Osteoblast (primary cell): ENCODE measurements at regions not wholly inside any gene's neighbourhood (a gene's known extent, or its start where the extent isn't known, plus 50 kb on each side); places are given as distances from the start of the nearest gene placed in this dataset.

ENCODE experiments used
- DNase-seq: peaks from one replicate; pipeline ENCODE4 v3.0.0; 2011; ENCODE audit warnings: low spot score, mixed read lengths; ENCODE audit not compliant: insufficient read length; ENCODE audit errors: missing footprints
- H2AFZ ChIP-seq: 2 replicates; pipeline ENCODE4 v1.6.0; 2011; ENCODE audit warnings: mild to moderate bottlenecking, low read length
- H3K27ac ChIP-seq: 2 replicates; pipeline ENCODE4 v1.5.1; 2011; ENCODE audit warnings: mild to moderate bottlenecking, low read depth, low read length, moderate library complexity
- H3K27me3 ChIP-seq: 2 replicates; pipeline ENCODE4 v1.6.0; 2012; ENCODE audit warnings: mild to moderate bottlenecking, control low read depth, inconsistent platforms, low read length, moderate library complexity; ENCODE audit not compliant: insufficient read depth
- H3K36me3 ChIP-seq: 2 replicates; pipeline ENCODE4 v1.5.1; 2011; ENCODE audit warnings: mild to moderate bottlenecking, low read length, control low read depth, moderate library complexity; ENCODE audit not compliant: insufficient read depth
- H3K4me1 ChIP-seq: 2 replicates; pipeline ENCODE4 v1.5.1; 2011; ENCODE audit warnings: mild to moderate bottlenecking, low read length, control low read depth, moderate library complexity; ENCODE audit not compliant: insufficient read depth
- H3K4me2 ChIP-seq: 2 replicates; pipeline ENCODE4 v1.6.0; 2011; ENCODE audit warnings: mild to moderate bottlenecking, low read length; ENCODE audit not compliant: insufficient read depth
- H3K4me3 ChIP-seq: fragments of 200-600 bp; sonication (generic); 3 replicates; pipeline ENCODE4 v1.5.1; 2012; ENCODE audit warnings: mild to moderate bottlenecking, low read length, inconsistent platforms; ENCODE audit not compliant: insufficient read depth
- H3K79me2 ChIP-seq: 2 replicates; pipeline ENCODE4 v1.6.0; 2012; ENCODE audit warnings: mild to moderate bottlenecking, low read length, control low read depth, inconsistent platforms; ENCODE audit not compliant: insufficient read depth
- H3K9me3 ChIP-seq: 2 replicates; pipeline ENCODE4 v1.5.1; 2011; ENCODE audit warnings: low read depth, low read length, control low read depth
- H4K20me1 ChIP-seq: 2 replicates; pipeline ENCODE4 v1.6.0; 2012; ENCODE audit warnings: mild to moderate bottlenecking, low read length, control low read depth; ENCODE audit not compliant: insufficient read depth
- TF ChIP-seq, protein P1 (sequence below): IDR thresholded peaks from 2 replicates; pipeline ENCODE4 v1.5.1; 2011; ENCODE audit warnings: mild to moderate bottlenecking, low read depth, low read length, moderate library complexity; ENCODE audit errors: extremely low read depth

DNA sequence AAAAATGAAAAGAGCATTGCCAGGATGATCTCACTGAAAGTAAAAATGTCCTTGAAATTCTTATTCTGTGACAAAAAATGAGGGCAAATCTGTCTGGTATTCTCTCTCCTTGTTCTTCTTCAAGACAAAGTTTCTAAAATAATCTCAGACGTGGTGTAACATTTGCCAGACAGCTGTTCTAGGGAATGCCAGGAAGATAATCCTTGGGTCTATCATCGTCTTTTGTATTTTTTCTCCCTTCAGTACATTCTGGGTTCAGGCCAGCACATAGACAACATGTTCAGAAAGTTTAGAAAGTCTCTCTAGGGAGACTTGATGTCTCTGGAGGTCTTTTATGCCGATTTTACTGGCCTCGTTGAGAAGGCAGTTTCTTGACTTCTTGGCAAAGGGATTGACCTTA lies 121.2 kb upstream of the HES1 start:
- H3K27me3 ChIP-seq: peaks cover 36% of the 10 kb centered on the region
- no peaks in the 10 kb centered on the region for H4K20me1 ChIP-seq
- H3K27ac ChIP-seq: no peak overlapping the region
- H3K4me1 ChIP-seq: no peaks in the 10 kb centered on the region
- no peak overlapping the region for H2AFZ ChIP-seq
- H3K4me3 ChIP-seq: no peak overlapping the region
- TF ChIP-seq, protein P1, sequence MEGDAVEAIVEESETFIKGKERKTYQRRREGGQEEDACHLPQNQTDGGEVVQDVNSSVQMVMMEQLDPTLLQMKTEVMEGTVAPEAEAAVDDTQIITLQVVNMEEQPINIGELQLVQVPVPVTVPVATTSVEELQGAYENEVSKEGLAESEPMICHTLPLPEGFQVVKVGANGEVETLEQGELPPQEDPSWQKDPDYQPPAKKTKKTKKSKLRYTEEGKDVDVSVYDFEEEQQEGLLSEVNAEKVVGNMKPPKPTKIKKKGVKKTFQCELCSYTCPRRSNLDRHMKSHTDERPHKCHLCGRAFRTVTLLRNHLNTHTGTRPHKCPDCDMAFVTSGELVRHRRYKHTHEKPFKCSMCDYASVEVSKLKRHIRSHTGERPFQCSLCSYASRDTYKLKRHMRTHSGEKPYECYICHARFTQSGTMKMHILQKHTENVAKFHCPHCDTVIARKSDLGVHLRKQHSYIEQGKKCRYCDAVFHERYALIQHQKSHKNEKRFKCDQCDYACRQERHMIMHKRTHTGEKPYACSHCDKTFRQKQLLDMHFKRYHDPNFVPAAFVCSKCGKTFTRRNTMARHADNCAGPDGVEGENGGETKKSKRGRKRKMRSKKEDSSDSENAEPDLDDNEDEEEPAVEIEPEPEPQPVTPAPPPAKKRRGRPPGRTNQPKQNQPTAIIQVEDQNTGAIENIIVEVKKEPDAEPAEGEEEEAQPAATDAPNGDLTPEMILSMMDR: no peak
- no peak for DNase-seq
- no peaks in the 10 kb centered on the region for H3K79me2 ChIP-seq
- H3K9me3 ChIP-seq: no peaks in the 10 kb centered on the region
- H3K4me2 ChIP-seq: no peak overlapping the region
- H3K36me3 ChIP-seq: no peaks in the 10 kb centered on the region

DNA sequence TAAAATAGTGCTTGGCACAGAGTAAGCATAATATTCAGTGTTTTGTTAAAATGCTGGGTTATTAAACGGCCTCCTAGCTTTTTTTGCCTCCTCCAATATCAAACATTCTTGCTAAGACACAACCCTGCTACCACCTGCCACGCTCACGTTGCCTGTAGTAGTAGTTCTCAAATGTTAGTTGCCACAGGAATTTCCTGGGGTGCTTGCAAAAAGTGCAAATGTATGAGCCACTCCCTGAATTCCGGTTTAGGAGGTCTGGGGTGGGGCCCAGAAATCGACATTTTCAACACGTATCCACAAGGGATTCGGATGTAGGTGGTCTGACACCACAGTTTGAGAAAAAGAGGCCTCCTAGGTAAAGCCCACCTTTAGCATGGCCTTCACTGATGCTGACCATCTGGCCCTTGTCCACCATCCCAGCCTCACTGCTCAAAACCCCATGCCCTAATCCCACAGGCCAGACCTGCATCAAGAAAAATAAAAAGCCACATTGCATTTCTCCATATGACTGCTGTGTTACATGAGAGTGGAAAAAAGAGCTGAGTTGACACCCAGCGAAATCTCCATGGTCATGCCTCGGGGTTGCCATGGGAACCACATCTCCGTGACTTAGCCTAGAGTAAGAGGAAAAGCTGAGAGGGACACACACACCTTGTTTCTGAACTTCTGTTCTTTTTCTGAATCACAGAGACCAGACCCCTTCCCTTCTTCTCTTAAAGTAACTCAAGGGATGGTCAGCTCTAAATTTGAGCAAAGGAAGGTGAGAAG lies 116.4 kb upstream of the HES1 start:
- no peak overlapping the region for H2AFZ ChIP-seq
- no peaks in the 10 kb centered on the region for H3K36me3 ChIP-seq
- H3K4me3 ChIP-seq: no peak overlapping the region
- TF ChIP-seq, protein P1: no peak
- H3K27ac ChIP-seq: no peak overlapping the region
- DNase-seq: no peak
- no peaks in the 10 kb centered on the region for H3K79me2 ChIP-seq
- H4K20me1 ChIP-seq: no peaks in the 10 kb centered on the region
- H3K27me3 ChIP-seq: peaks cover 24% of the 10 kb centered on the region
- no peaks in the 10 kb centered on the region for H3K4me1 ChIP-seq
- H3K4me2 ChIP-seq: no peak overlapping the region
- H3K9me3 ChIP-seq: no peaks in the 10 kb centered on the region

DNA sequence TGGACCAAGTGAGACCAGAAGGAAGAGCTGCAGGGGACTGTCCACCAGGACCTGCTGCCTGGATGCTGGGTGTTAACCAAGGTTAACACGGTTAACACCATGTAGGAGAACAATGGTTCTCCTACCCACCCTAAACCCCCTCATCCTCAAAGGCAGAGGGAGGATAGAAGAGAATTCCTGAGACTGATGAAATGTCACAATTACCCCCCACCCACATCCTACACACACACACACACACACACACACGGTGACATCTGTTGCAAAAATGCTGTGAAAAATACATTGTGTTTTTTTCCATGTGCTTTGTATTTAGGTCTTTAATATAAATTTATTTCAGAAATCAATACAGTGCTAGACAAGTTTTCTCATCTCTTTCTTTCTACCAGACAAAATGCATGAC lies 113.9 kb upstream of the HES1 start:
- Histone ChIP-seq H4K20me1 (no peaks in the 10 kb centered on the region), H2AFZ (no peak overlapping the region), H3K27me3 (peaks cover 23% of the 10 kb centered on the region), H3K79me2 (no peaks in the 10 kb centered on the region), H3K27ac (no peak overlapping the region), H3K4me1 (no peaks in the 10 kb centered on the region), H3K9me3 (no peaks in the 10 kb centered on the region), H3K36me3 (no peaks in the 10 kb centered on the region), H3K4me2 (no peak overlapping the region), H3K4me3 (no peak overlapping the region)
- DNase-seq: no peak
- TF ChIP-seq, protein P1: no peak

DNA sequence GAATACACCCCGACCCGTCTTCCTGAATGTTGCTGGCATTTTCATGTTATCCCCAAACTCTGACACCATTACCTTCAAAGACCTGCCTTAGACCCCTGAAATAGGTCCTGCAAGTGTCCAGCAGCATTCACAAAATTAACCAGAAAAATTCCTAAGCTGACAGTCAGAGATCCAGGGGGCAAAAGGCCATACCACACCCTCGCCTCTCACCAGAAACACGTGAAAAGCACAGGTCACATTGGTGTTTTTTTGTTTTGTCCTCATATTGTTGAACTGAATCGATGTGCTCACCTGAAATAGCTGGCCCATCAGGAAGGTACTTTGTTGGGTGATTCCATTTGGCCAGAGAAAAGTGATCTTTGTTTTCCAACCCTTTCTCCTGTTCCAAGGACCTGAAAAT lies 113.1 kb upstream of the HES1 start:
- Histone ChIP-seq H3K27ac (no peak overlapping the region), H3K4me1 (no peaks in the 10 kb centered on the region), H3K4me3 (no peak overlapping the region), H3K4me2 (no peak overlapping the region), H2AFZ (no peak overlapping the region), H3K79me2 (no peaks in the 10 kb centered on the region), H3K36me3 (no peaks in the 10 kb centered on the region), H3K27me3 (peaks cover 30% of the 10 kb centered on the region), H4K20me1 (no peaks in the 10 kb centered on the region), H3K9me3 (no peaks in the 10 kb centered on the region)
- TF ChIP-seq, protein P1: no peak
- no peak for DNase-seq
